Sigmoid colon (tissue), 6 donors: ENCODE measurements at regions not wholly inside any gene's neighbourhood (a gene's known extent, or its start where the extent isn't known, plus 50 kb on each side); places are given as distances from the start of the nearest gene placed in this dataset.

Experiments
- DNase-seq: peaks from one replicate; pipeline ENCODE4 v3.0.0-alpha.2; 2019
- H3K27ac ChIP-seq, 4 donors: fragments of 200-600 bp; sonication (generic); one replicate each; pipeline ENCODE4 v1.5.1; 2016 to 2019; ENCODE audit warnings: mild to moderate bottlenecking in 1 of 4
- H3K27me3 ChIP-seq, 3 donors: fragments of 200-600 bp; sonication (generic); one replicate each; pipeline ENCODE4 v1.5.1; 2019; ENCODE audit warnings: mild to moderate bottlenecking in 1 of 3
- H3K36me3 ChIP-seq, 4 donors: fragments of 200-600 bp; sonication (generic); one replicate each; pipeline ENCODE4 v1.5.1; 2016 to 2019
- H3K4me1 ChIP-seq, 4 donors: fragments of 200-600 bp; sonication (generic); one replicate each; pipeline ENCODE4 v1.5.1; 2017 to 2019
- H3K4me3 ChIP-seq, 4 donors: fragments of 200-600 bp; sonication (generic); one replicate each; pipeline ENCODE4 v1.5.1; 2017 to 2019; ENCODE audit warnings: mild to moderate bottlenecking in 2 of 4, moderate library complexity in 1 of 4
- H3K9me3 ChIP-seq, 4 donors: fragments of 200-600 bp in 3 of 4; sonication (generic) in 3 of 4; one replicate each; pipeline versions ENCODE4 v1.5.1 to v1.6.1; 2013 to 2019
- EP300 ChIP-seq, 4 donors: sonication (generic); formaldehyde crosslinking; IDR thresholded peaks; one replicate each; pipeline ENCODE4 v1.6.1; 2017; ENCODE audit warnings: antibody characterized with exemption in 4 of 4
- POLR2A ChIP-seq, 2 donors: fragments of 450-650 bp; IDR thresholded peaks; one replicate each; pipeline ENCODE4 v1.6.1; 2016; ENCODE audit warnings: antibody characterized with exemption in 2 of 2, mild to moderate bottlenecking in 2 of 2, moderate library complexity in 2 of 2
- POLR2AphosphoS5 ChIP-seq, 4 donors: sonication (generic); formaldehyde crosslinking; IDR thresholded peaks; one replicate each; pipeline ENCODE4 v1.6.1; 2017; ENCODE audit warnings: antibody characterized with exemption in 4 of 4
- WGBS, 2 donors: extraction: QIAGEN DNeasy Blood & Tissue Kit; methylation state at CpG; one replicate each; pipeline ENCODE4 v1.1.7; 2013; 5-methylcytosine and 5-hydroxymethylcytosine counted together
- intact Hi-C: fragments of 100-400 bp; cut with DNase I; formaldehyde crosslinking; loops from one replicate; pipeline ENCODE4 v1.15.1; 2023
- TF ChIP-seq, protein P1 (sequence below), 4 experiments: fragments of 450-650 bp in 3 of 4; fragments of 200-600 bp in 1 of 4; IDR thresholded peaks; one replicate each; pipeline ENCODE4 v1.5.1; 2016 to 2019; ENCODE audit warnings: antibody characterized with exemption in 4 of 4, mild to moderate bottlenecking in 3 of 4, moderate library complexity in 2 of 4
- donor health status: healthy with polysubstance abuse.
- donor health status: healthy.

DNA sequence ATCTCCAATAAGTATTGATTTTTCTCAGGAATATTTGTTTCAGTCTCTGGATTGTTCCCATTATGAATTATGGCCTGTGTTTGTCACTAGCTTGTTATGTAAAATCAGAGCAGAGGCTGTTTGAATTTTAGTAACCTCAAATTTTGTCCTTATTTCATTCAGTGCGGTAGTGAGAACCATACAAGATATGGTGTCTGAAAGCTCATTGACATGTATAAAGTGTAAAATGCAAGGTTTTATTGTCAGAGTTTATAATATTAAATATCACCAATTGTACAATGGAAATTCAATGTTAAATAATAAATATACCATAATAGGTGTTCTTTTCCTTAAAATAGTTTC lies 353.3 kb upstream of the SYNCRIP start:
- Histone ChIP-seq H3K4me3 (no peak overlapping the region), H3K9me3 (no peaks in the 10 kb centered on the region), H3K27ac (no peak overlapping the region), H3K4me1 (no peaks in the 10 kb centered on the region), H3K36me3 (no peaks in the 10 kb centered on the region), H3K27me3 (no peaks in the 10 kb centered on the region)
- 88 to 96% methylated on average over 1 of the region's 1 CpG for WGBS, 2 donors
- no peak for DNase-seq
- TF ChIP-seq EP300 (IDR thresholded peaks at IDR 0.05) (no peak), POLR2AphosphoS5 (IDR thresholded peaks at IDR 0.05) (no peak), POLR2A (IDR thresholded peaks at IDR 0.05) (no peak)
- TF ChIP-seq, protein P1, sequence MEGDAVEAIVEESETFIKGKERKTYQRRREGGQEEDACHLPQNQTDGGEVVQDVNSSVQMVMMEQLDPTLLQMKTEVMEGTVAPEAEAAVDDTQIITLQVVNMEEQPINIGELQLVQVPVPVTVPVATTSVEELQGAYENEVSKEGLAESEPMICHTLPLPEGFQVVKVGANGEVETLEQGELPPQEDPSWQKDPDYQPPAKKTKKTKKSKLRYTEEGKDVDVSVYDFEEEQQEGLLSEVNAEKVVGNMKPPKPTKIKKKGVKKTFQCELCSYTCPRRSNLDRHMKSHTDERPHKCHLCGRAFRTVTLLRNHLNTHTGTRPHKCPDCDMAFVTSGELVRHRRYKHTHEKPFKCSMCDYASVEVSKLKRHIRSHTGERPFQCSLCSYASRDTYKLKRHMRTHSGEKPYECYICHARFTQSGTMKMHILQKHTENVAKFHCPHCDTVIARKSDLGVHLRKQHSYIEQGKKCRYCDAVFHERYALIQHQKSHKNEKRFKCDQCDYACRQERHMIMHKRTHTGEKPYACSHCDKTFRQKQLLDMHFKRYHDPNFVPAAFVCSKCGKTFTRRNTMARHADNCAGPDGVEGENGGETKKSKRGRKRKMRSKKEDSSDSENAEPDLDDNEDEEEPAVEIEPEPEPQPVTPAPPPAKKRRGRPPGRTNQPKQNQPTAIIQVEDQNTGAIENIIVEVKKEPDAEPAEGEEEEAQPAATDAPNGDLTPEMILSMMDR (IDR thresholded peaks at IDR 0.05), result no peak
- intact Hi-C loops, result no loop called here

DNA sequence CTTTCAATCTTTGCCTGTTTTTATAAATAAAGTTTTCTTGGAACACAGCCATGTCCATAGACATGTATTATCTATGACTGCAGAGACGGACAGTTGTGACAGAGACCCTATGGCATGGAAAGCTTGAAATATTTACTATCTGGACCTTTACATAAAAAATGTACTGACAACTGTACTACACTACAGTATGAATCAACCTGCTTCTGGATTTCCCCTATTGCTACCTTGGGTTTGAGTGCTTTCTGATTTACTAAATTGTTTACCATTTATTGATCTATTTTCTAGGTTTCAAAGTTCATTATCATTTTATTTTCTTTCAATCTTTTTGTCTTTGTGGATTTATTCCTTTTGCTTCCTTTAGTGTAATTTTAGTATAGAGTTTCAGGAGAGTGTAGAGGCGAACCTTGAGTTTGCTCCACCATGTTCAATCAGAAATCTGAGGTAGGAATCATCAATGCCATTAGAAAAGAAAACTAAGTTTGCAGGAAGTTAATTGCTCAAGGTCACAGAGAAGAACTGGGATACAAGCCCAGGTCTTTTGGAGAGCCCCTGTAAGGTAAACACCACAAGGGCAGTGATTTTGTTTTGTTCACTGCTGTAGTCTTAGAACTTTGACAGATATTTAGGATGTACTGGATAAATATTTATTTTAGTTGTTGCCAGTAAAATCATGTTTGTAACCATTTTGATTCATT lies 352.8 kb upstream of the SYNCRIP start:
- no peak for DNase-seq
- intact Hi-C loops, result no loop called here
- no peak overlapping the region for H3K27ac ChIP-seq
- no peaks in the 10 kb centered on the region for H3K9me3 ChIP-seq
- no peaks in the 10 kb centered on the region for H3K36me3 ChIP-seq
- no peaks in the 10 kb centered on the region for H3K27me3 ChIP-seq
- TF ChIP-seq EP300 (IDR thresholded peaks at IDR 0.05) (no peak), POLR2AphosphoS5 (IDR thresholded peaks at IDR 0.05) (no peak), POLR2A (IDR thresholded peaks at IDR 0.05) (no peak)
- TF ChIP-seq, protein P1 (IDR thresholded peaks at IDR 0.05), result no peak
- 82 to 88% methylated on average over 2 of the region's 2 CpGs for WGBS, 2 donors
- no peak overlapping the region for H3K4me3 ChIP-seq
- no peaks in the 10 kb centered on the region for H3K4me1 ChIP-seq

DNA sequence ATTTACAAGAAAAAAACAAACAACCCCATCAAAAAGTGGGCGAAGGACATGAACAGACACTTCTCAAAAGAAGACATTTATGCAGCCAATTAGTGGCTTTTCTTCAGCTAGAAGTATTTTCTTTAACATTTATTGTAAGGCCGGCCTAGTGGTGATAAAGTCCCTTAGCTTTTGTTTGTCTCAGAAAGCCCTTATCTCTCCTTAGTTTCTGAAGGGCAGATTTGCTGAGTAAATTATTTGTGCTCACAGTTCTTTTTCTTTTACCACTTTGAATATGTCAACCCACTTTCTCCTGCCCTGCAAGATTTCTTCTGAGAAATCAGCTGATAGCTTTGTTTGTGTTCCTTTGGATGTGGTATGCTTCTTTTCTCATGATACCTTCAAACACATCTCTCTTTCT lies 344.0 kb upstream of the SYNCRIP start:
- WGBS, 2 donors, result 93 to 95% methylated on average over 2 of the region's 2 CpGs
- Histone ChIP-seq H3K4me3 (no peak overlapping the region), H3K4me1 (no peaks in the 10 kb centered on the region), H3K9me3 (peaks cover 0 to 8% (median 5%) of the 10 kb centered on the region in 4 donors), H3K27me3 (no peaks in the 10 kb centered on the region), H3K36me3 (no peaks in the 10 kb centered on the region), H3K27ac (no peak overlapping the region)
- intact Hi-C loops, result no loop called here
- TF ChIP-seq POLR2A (IDR thresholded peaks at IDR 0.05) (no peak), EP300 (IDR thresholded peaks at IDR 0.05) (no peak), POLR2AphosphoS5 (IDR thresholded peaks at IDR 0.05) (no peak)
- TF ChIP-seq, protein P1 (IDR thresholded peaks at IDR 0.05), result no peak
- no peak for DNase-seq

DNA sequence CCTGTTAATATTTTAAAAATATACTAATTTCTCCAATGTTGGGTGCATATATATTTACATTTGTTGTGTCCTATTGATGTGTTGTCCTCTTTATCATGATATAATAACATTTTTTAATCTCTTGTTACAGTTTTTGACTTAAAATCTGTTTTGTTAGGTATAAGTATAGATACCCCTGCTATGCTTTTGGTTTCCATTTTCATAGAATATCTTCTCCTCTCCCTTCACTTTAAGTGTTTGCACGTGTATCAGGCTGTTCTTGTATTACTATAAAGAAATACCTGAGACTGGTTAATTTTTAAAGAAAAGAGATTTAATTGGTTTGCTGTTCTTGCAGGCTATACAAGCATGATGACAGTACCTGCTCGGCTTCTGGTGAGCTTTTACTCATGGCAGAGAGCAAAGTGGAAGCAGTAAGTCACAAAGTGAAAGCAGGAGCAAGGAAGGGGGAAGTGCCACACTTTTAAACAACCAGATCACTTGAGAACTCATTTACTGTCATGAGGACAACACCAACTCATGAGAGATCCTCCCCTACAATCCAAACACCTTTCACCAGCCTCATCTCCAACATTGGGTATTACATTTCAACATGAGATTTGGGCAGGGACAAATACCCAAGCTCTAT lies 340.5 kb upstream of the SYNCRIP start:
- DNase-seq, result no peak
- no peak overlapping the region for H3K27ac ChIP-seq
- no peak for TF ChIP-seq POLR2A (IDR thresholded peaks at IDR 0.05)
- TF ChIP-seq, protein P1 (IDR thresholded peaks at IDR 0.05), result no peak
- TF ChIP-seq EP300 (IDR thresholded peaks at IDR 0.05), result no peak
- TF ChIP-seq POLR2AphosphoS5 (IDR thresholded peaks at IDR 0.05), result no peak
- intact Hi-C loops, result no loop called here
- 21 to 49% methylated on average over 2 of the region's 2 CpGs for WGBS, 2 donors
- peaks cover 0 to 8% (median 5%) of the 10 kb centered on the region in 4 donors for H3K9me3 ChIP-seq
- no peaks in the 10 kb centered on the region for H3K36me3 ChIP-seq
- H3K4me3 ChIP-seq, result no peak overlapping the region
- no peaks in the 10 kb centered on the region for H3K4me1 ChIP-seq
- H3K27me3 ChIP-seq, result no peaks in the 10 kb centered on the region
